GM12874 (cell line): ENCODE measurements at regions not wholly inside any gene's neighbourhood (a gene's known extent, or its start where the extent isn't known, plus 50 kb on each side); places are given as distances from the start of the nearest gene placed in this dataset.

Experiments used
- CTCF ChIP-seq: IDR thresholded peaks from 2 replicates; pipeline ENCODE4 v1.5.1; 2011; ENCODE audit warnings: low read depth, mild to moderate bottlenecking, control low read depth, low read length, moderate library complexity; ENCODE audit not compliant: insufficient read depth

- TF ChIP-seq CTCF: no peak
These were observed 927.5 kb upstream of the INTU start for GRCh38 chr4:126705266-126705665.

GRCh38 chr4:126708716-126709115 lies 924.0 kb upstream of the INTU start:
- TF ChIP-seq CTCF: no peak

GRCh38 chr4:126710935-126711334 lies 921.8 kb upstream of the INTU start:
- TF ChIP-seq CTCF: no peak

GRCh38 chr4:126715067-126715466 lies 917.7 kb upstream of the INTU start:
- no peak for TF ChIP-seq CTCF

GRCh38 chr4:126715681-126716080 lies 917.1 kb upstream of the INTU start:
- TF ChIP-seq CTCF: no peak

GRCh38 chr4:126718136-126718535 lies 914.6 kb upstream of the INTU start:
- TF ChIP-seq CTCF: no peak

GRCh38 chr4:126719852-126720251 lies 912.9 kb upstream of the INTU start:
- TF ChIP-seq CTCF: no peak

GRCh38 chr4:126725906-126726305 lies 906.9 kb upstream of the INTU start:
- no peak for TF ChIP-seq CTCF
